H9 (cell line): ENCODE measurements at regions not wholly inside any gene's neighbourhood (a gene's known extent, or its start where the extent isn't known, plus 50 kb on each side); places are given as distances from the start of the nearest gene placed in this dataset.

ENCODE experiments used
- DNase-seq: peaks from one replicate; pipeline ENCODE4 v3.0.0-alpha.2; 2017
- H2AFZ ChIP-seq: one replicate; pipeline ENCODE4 v1.6.1; 2013; ENCODE audit warnings: mild to moderate bottlenecking, low read length, control low read depth, moderate library complexity
- H2AK5ac ChIP-seq: 2 replicates; pipeline ENCODE4 v1.6.1; 2013; ENCODE audit warnings: low read length, control low read depth, mixed read lengths; ENCODE audit not compliant: insufficient read length
- H2BK120ac ChIP-seq: one replicate; pipeline ENCODE4 v1.6.1; 2013; ENCODE audit warnings: low read depth, mild to moderate bottlenecking, low read length, control low read depth, inconsistent platforms; ENCODE audit not compliant: poor library complexity, severe bottlenecking
- H2BK12ac ChIP-seq: 2 replicates; pipeline ENCODE4 v1.6.1; 2013; ENCODE audit warnings: low read length, control low read depth, mixed read lengths, low read depth; ENCODE audit not compliant: insufficient read length
- H2BK15ac ChIP-seq: 2 replicates; pipeline ENCODE4 v1.6.1; 2013; ENCODE audit warnings: low read depth, low read length, control low read depth
- H2BK20ac ChIP-seq: one replicate; pipeline ENCODE4 v1.6.1; 2013; ENCODE audit warnings: low read depth, mild to moderate bottlenecking, low read length, control low read depth, inconsistent platforms; ENCODE audit not compliant: poor library complexity, severe bottlenecking
- H2BK5ac ChIP-seq: 2 replicates; pipeline ENCODE4 v1.6.1; 2013; ENCODE audit warnings: low read length, control low read depth, mixed read lengths; ENCODE audit not compliant: insufficient read length
- H3K14ac ChIP-seq: 2 replicates; pipeline ENCODE4 v1.6.1; 2013; ENCODE audit warnings: low read length, control low read depth; ENCODE audit not compliant: insufficient read depth
- H3K18ac ChIP-seq: 2 replicates; pipeline ENCODE4 v1.6.1; 2013; ENCODE audit warnings: low read depth, mild to moderate bottlenecking, mixed read lengths, low read length, control low read depth; ENCODE audit not compliant: insufficient read length
- H3K23ac ChIP-seq: 2 replicates; pipeline ENCODE4 v1.6.1; 2013; ENCODE audit warnings: low read length, control low read depth, mixed read lengths, low read depth; ENCODE audit not compliant: insufficient read length
- H3K23me2 ChIP-seq: 2 replicates; pipeline ENCODE4 v1.6.1; 2013; ENCODE audit warnings: low read depth, mild to moderate bottlenecking, mixed read lengths, low read length, control low read depth; ENCODE audit not compliant: insufficient read length, poor library complexity, severe bottlenecking
- H3K27ac ChIP-seq: 2 replicates; pipeline ENCODE4 v1.5.1; 2013; ENCODE audit warnings: low read length, control low read depth, mixed read lengths, low read depth; ENCODE audit not compliant: insufficient read length
- H3K27me3 ChIP-seq: 2 replicates; pipeline ENCODE4 v1.6.1; 2013; ENCODE audit warnings: low read length, control low read depth, inconsistent platforms; ENCODE audit not compliant: insufficient read depth
- H3K4ac ChIP-seq: 2 replicates; pipeline ENCODE4 v1.6.1; 2013; ENCODE audit warnings: low read depth, mild to moderate bottlenecking, control low read depth, inconsistent platforms, low read length, moderate library complexity
- H3K4me1 ChIP-seq: 2 replicates; pipeline ENCODE4 v1.6.1; 2013; ENCODE audit warnings: low read length, control low read depth, inconsistent platforms; ENCODE audit not compliant: insufficient read depth
- H3K4me2 ChIP-seq: 2 replicates; pipeline ENCODE4 v1.6.1; 2013; ENCODE audit warnings: low read length, control low read depth, mixed read lengths; ENCODE audit not compliant: insufficient read length, insufficient read depth
- H3K56ac ChIP-seq: 2 replicates; pipeline ENCODE4 v1.6.1; 2013; ENCODE audit warnings: low read depth, mild to moderate bottlenecking, mixed read lengths, low read length, control low read depth; ENCODE audit not compliant: insufficient read length
- H3K79me1 ChIP-seq: 2 replicates; pipeline ENCODE4 v1.6.1; 2013; ENCODE audit warnings: low read depth, mild to moderate bottlenecking, moderate library complexity, low read length, control low read depth, inconsistent platforms; ENCODE audit not compliant: insufficient read depth, poor library complexity, severe bottlenecking
- H3K79me2 ChIP-seq: 2 replicates; pipeline ENCODE4 v1.6.1; 2013; ENCODE audit warnings: low read length, control low read depth, inconsistent platforms; ENCODE audit not compliant: insufficient read depth
- H3K9ac ChIP-seq: 2 replicates; pipeline ENCODE4 v1.6.1; 2013; ENCODE audit warnings: low read length, control low read depth, mixed read lengths; ENCODE audit not compliant: insufficient read length; ENCODE audit errors: extremely low read depth
- H3K9me3 ChIP-seq: one replicate; pipeline ENCODE4 v1.6.1; 2013; ENCODE audit warnings: low read depth, low read length, inconsistent platforms; ENCODE audit not compliant: control insufficient read depth
- H3T11ph ChIP-seq: one replicate; pipeline ENCODE4 v1.6.1; 2013; ENCODE audit warnings: mild to moderate bottlenecking, low read length, control low read depth, inconsistent platforms
- H4K20me1 ChIP-seq: one replicate; pipeline ENCODE4 v1.6.1; 2013; ENCODE audit not compliant: control insufficient read depth, insufficient read length, insufficient read depth
- H4K5ac ChIP-seq: 2 replicates; pipeline ENCODE4 v1.6.1; 2013; ENCODE audit warnings: low read depth, mild to moderate bottlenecking, mixed read lengths, low read length, control low read depth; ENCODE audit not compliant: insufficient read length
- H4K8ac ChIP-seq: replicated peaks from 2 replicates; pipeline ENCODE4 v1.6.1; 2013; ENCODE audit warnings: low read length, control low read depth, mixed read lengths, low read depth; ENCODE audit not compliant: insufficient read length
- H4K91ac ChIP-seq: 2 replicates; pipeline ENCODE4 v1.6.1; 2013; ENCODE audit warnings: low read depth, mild to moderate bottlenecking, moderate library complexity, mixed read lengths, low read length, control low read depth; ENCODE audit not compliant: insufficient read length
- H3K27ac Mint-ChIP-seq, 3 experiments: 2 replicates in 2 of 3; 3 replicates in 1 of 3; pipeline ENCODE4 v1.8.0; 2020 to 2021; ENCODE audit warnings: mixed read lengths in 3 of 3, mild to moderate bottlenecking in 1 of 3, moderate library complexity in 1 of 3
- H3K27me3 Mint-ChIP-seq: 2 replicates; pipeline ENCODE4 v1.8.0; 2021; ENCODE audit warnings: low read depth, mild to moderate bottlenecking, moderate library complexity, mixed read lengths
- H3K36me3 Mint-ChIP-seq, 3 experiments: 2 replicates in 2 of 3; 3 replicates in 1 of 3; pipeline ENCODE4 v1.8.0; 2020 to 2021; ENCODE audit warnings: low read depth in 3 of 3, mixed read lengths in 3 of 3; ENCODE audit not compliant: insufficient read depth in 1 of 3
- H3K4me1 Mint-ChIP-seq, 2 experiments: 2 replicates each; pipeline ENCODE4 v1.8.0; 2020; ENCODE audit warnings: mixed read lengths in 2 of 2
- H3K4me3 Mint-ChIP-seq, 2 experiments: 2 replicates in 1 of 2; 3 replicates in 1 of 2; pipeline ENCODE4 v1.8.0; 2020 to 2021; ENCODE audit warnings: mild to moderate bottlenecking in 2 of 2, mixed read lengths in 2 of 2, moderate library complexity in 1 of 2
- H3K9me3 Mint-ChIP-seq, 2 experiments: 2 replicates in 1 of 2; 3 replicates in 1 of 2; pipeline ENCODE4 v1.8.0; 2020; ENCODE audit warnings: mild to moderate bottlenecking in 2 of 2, mixed read lengths in 2 of 2, moderate library complexity in 1 of 2
- WGBS: extraction: QIAGEN DNeasy Blood & Tissue Kit; methylation state at CpG from one replicate; pipeline ENCODE4 v1.1.7; 2013; ENCODE audit warnings: missing lambda C conversion rate, low lambda C conversion rate, mixed read lengths; ENCODE audit not compliant: insufficient read length; ENCODE audit errors: extremely low coverage; 5-methylcytosine and 5-hydroxymethylcytosine counted together
- TF ChIP-seq, protein P1 (sequence below): fragments of 200-600 bp; sonication (generic); conservative IDR thresholded peaks from 3 replicates; pipeline ENCODE4 v1.8.0; 2021; ENCODE audit warnings: antibody characterized with exemption, mild to moderate bottlenecking

DNA sequence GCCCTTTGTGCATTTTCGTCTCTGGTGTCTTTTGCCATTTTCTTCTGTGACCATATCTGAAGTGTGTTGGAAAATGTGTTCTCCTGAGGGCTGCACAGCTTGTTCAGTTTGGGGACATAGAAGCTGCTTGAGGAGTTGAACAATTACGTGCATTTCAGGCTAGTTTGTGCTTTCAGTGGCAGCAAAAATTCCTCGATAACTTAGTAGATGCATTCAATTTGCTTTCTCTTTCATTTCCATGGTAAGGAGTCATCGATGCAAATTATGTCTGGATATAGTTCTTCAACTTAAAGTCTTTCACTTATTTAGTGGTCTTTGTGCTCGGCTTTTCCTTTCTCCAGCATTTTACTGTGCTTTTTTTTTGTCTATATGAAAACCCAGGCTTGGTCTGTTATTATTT lies 441.5 kb downstream of the PLA2G4A start:
- no peak overlapping the region for H3T11ph ChIP-seq
- Mint-ChIP-seq H3K36me3 (no peaks in the 10 kb centered on the region), H3K4me3 (no peak overlapping the region), H3K4me1 (no peaks in the 10 kb centered on the region), H3K27me3 (no peaks in the 10 kb centered on the region; the same call in 1 of the 2 replicates), H3K9me3 (no peaks in the 10 kb centered on the region; a peak in 2 of 5 replicates), H3K27ac (no peak overlapping the region)
- no peaks in the 10 kb centered on the region for H3K79me2 ChIP-seq
- H3K4ac ChIP-seq = no peak overlapping the region
- H3K79me1 ChIP-seq = no peaks in the 10 kb centered on the region
- no peak for DNase-seq
- no peak overlapping the region for H3K18ac ChIP-seq
- no peak overlapping the region for H4K91ac ChIP-seq
- no peak overlapping the region for H2AFZ ChIP-seq
- H3K4me1 ChIP-seq = no peaks in the 10 kb centered on the region
- no peak overlapping the region for H3K27ac ChIP-seq
- no peak overlapping the region for H3K9ac ChIP-seq
- no peaks in the 10 kb centered on the region for H3K23me2 ChIP-seq
- no peak overlapping the region for H2BK15ac ChIP-seq
- H2BK5ac ChIP-seq = no peak overlapping the region
- H3K4me2 ChIP-seq = no peak overlapping the region
- no peak overlapping the region for H4K5ac ChIP-seq
- no peak overlapping the region for H2BK20ac ChIP-seq
- no peak overlapping the region for H3K23ac ChIP-seq
- H2BK12ac ChIP-seq = no peak overlapping the region
- H4K20me1 ChIP-seq = no peaks in the 10 kb centered on the region
- TF ChIP-seq, protein P1, sequence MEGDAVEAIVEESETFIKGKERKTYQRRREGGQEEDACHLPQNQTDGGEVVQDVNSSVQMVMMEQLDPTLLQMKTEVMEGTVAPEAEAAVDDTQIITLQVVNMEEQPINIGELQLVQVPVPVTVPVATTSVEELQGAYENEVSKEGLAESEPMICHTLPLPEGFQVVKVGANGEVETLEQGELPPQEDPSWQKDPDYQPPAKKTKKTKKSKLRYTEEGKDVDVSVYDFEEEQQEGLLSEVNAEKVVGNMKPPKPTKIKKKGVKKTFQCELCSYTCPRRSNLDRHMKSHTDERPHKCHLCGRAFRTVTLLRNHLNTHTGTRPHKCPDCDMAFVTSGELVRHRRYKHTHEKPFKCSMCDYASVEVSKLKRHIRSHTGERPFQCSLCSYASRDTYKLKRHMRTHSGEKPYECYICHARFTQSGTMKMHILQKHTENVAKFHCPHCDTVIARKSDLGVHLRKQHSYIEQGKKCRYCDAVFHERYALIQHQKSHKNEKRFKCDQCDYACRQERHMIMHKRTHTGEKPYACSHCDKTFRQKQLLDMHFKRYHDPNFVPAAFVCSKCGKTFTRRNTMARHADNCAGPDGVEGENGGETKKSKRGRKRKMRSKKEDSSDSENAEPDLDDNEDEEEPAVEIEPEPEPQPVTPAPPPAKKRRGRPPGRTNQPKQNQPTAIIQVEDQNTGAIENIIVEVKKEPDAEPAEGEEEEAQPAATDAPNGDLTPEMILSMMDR = no peak
- H3K56ac ChIP-seq = no peak overlapping the region
- H3K27me3 ChIP-seq = no peaks in the 10 kb centered on the region
- no peak overlapping the region for H2AK5ac ChIP-seq
- H4K8ac ChIP-seq = no peak overlapping the region
- no peak overlapping the region for H2BK120ac ChIP-seq
- H3K14ac ChIP-seq = no peak overlapping the region
- WGBS = no CpG with 5 or more reads among the region's 5 CpGs
- no peaks in the 10 kb centered on the region for H3K9me3 ChIP-seq
